ENCODE measurements at regions not wholly inside any gene's neighbourhood (a gene's known extent, or its start where the extent isn't known, plus 50 kb on each side); places are given as distances from the start of the nearest gene placed in this dataset.

- TF ChIP-seq YY1 (IDR thresholded peaks at IDR 0.05; ENCODE audit: insufficient read depth, insufficient read length): no peak
- no peak for TF ChIP-seq SUZ12 (IDR thresholded peaks at IDR 0.05; ENCODE audit: extremely low read depth, insufficient read depth, insufficient read length)
- no peak for TF ChIP-seq ZNF274 (IDR thresholded peaks at IDR 0.05; ENCODE audit: low read depth, low read length)
- no peak overlapping the region for H3K9ac ChIP-seq (ENCODE audit: insufficient read length, low read depth)
These were observed 793.3 kb downstream of the SEMA5A start for GRCh38 chr5:8752595-8752994.

GRCh38 chr5:8756498-8757084 is 789.3 kb downstream of the SEMA5A start:
- Histone ChIP-seq H3K36me3 (ENCODE audit: insufficient read depth, insufficient read length, low read length) (no peaks in the 10 kb centered on the region), H3K27me3 (ENCODE audit: insufficient read depth, insufficient read length) (no peaks in the 10 kb centered on the region), H3K4me1 (ENCODE audit: insufficient read depth, insufficient read length) (no peaks in the 10 kb centered on the region), H3K9ac (ENCODE audit: insufficient read length, low read depth) (no peak overlapping the region), H3K9me3 (ENCODE audit: insufficient read depth, low read length) (peaks cover 17% of the 10 kb centered on the region), H3K4me3 (ENCODE audit: insufficient read length, low read depth) (no peak overlapping the region)
- peak; percentile 23 for DNase-seq (ENCODE audit: low read depth, low spot score)
- TF ChIP-seq ZNF274 (IDR thresholded peaks at IDR 0.05; ENCODE audit: low read depth, low read length) (no peak), YY1 (IDR thresholded peaks at IDR 0.05; ENCODE audit: insufficient read depth, insufficient read length) (no peak), SUZ12 (IDR thresholded peaks at IDR 0.05; ENCODE audit: extremely low read depth, insufficient read depth, insufficient read length) (no peak)

More at GRCh38 chr5:8752595-8752994, 793.3 kb downstream of the SEMA5A start:
- Histone ChIP-seq H3K9me3 (ENCODE audit: insufficient read depth, low read length) (no peaks in the 10 kb centered on the region), H3K4me1 (ENCODE audit: insufficient read depth, insufficient read length) (no peaks in the 10 kb centered on the region), H3K36me3 (ENCODE audit: insufficient read depth, insufficient read length, low read length) (no peaks in the 10 kb centered on the region), H3K27me3 (ENCODE audit: insufficient read depth, insufficient read length) (no peaks in the 10 kb centered on the region), H3K4me3 (ENCODE audit: insufficient read length, low read depth) (no peak overlapping the region)
- DNase-seq (ENCODE audit: low read depth, low spot score): no peak

GRCh38 chr5:8765886-8766285 is 780.0 kb downstream of the SEMA5A start:
- no peak overlapping the region for H3K9ac ChIP-seq (ENCODE audit: insufficient read length, low read depth)

GRCh38 chr5:8766448-8766847 is 779.4 kb downstream of the SEMA5A start:
- H3K27me3 ChIP-seq (ENCODE audit: insufficient read depth, insufficient read length): no peaks in the 10 kb centered on the region
- TF ChIP-seq YY1 (IDR thresholded peaks at IDR 0.05; ENCODE audit: insufficient read depth, insufficient read length) (no peak), SUZ12 (IDR thresholded peaks at IDR 0.05; ENCODE audit: extremely low read depth, insufficient read depth, insufficient read length) (no peak), ZNF274 (IDR thresholded peaks at IDR 0.05; ENCODE audit: low read depth, low read length) (no peak)
- no peak overlapping the region for H3K9ac ChIP-seq (ENCODE audit: insufficient read length, low read depth)
- DNase-seq (ENCODE audit: low read depth, low spot score): no peak
- no peaks in the 10 kb centered on the region for H3K4me1 ChIP-seq (ENCODE audit: insufficient read depth, insufficient read length)
- no peaks in the 10 kb centered on the region for H3K36me3 ChIP-seq (ENCODE audit: insufficient read depth, insufficient read length, low read length)
- H3K4me3 ChIP-seq (ENCODE audit: insufficient read length, low read depth): no peak overlapping the region
- no peaks in the 10 kb centered on the region; the same call in 1 of the 2 replicates for H3K9me3 ChIP-seq (ENCODE audit: insufficient read depth, low read length)

More at GRCh38 chr5:8765886-8766285, 780.0 kb downstream of the SEMA5A start:
- Histone ChIP-seq H3K9me3 (ENCODE audit: insufficient read depth, low read length) (no peaks in the 10 kb centered on the region; the same call in 1 of the 2 replicates), H3K4me3 (ENCODE audit: insufficient read length, low read depth) (no peak overlapping the region), H3K36me3 (ENCODE audit: insufficient read depth, insufficient read length, low read length) (no peaks in the 10 kb centered on the region), H3K4me1 (ENCODE audit: insufficient read depth, insufficient read length) (no peaks in the 10 kb centered on the region), H3K27me3 (ENCODE audit: insufficient read depth, insufficient read length) (no peaks in the 10 kb centered on the region)
- TF ChIP-seq SUZ12 (IDR thresholded peaks at IDR 0.05; ENCODE audit: extremely low read depth, insufficient read depth, insufficient read length): no peak
- TF ChIP-seq YY1 (IDR thresholded peaks at IDR 0.05; ENCODE audit: insufficient read depth, insufficient read length): no peak
- no peak for TF ChIP-seq ZNF274 (IDR thresholded peaks at IDR 0.05; ENCODE audit: low read depth, low read length)
- no peak for DNase-seq (ENCODE audit: low read depth, low spot score)

DNA sequence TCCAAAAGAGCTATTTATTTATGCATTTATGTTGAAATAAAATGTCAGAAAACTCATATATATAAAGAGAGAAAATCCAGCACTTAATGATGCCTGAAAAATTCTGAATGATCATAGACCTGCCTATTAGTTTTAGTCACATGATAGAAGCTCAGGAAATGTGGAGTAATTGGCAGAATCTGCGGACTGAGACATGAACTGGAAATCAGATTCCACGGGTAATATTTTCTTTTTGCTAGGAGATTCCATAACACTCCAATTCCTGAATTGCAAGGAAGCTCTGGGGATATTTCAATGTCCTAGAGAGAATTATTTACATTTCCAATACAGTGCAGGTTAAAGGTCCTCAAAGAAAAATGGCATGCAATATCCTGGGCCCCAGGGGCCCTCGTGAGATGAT is 778.8 kb downstream of the SEMA5A start:
- no peaks in the 10 kb centered on the region for H3K36me3 ChIP-seq (ENCODE audit: insufficient read depth, insufficient read length, low read length)
- TF ChIP-seq YY1 (IDR thresholded peaks at IDR 0.05; ENCODE audit: insufficient read depth, insufficient read length) (no peak), ZNF274 (IDR thresholded peaks at IDR 0.05; ENCODE audit: low read depth, low read length) (no peak), SUZ12 (IDR thresholded peaks at IDR 0.05; ENCODE audit: extremely low read depth, insufficient read depth, insufficient read length) (no peak)
- no peaks in the 10 kb centered on the region for H3K27me3 ChIP-seq (ENCODE audit: insufficient read depth, insufficient read length)
- H3K4me1 ChIP-seq (ENCODE audit: insufficient read depth, insufficient read length): no peaks in the 10 kb centered on the region
- H3K9me3 ChIP-seq (ENCODE audit: insufficient read depth, low read length): no peaks in the 10 kb centered on the region
- H3K9ac ChIP-seq (ENCODE audit: insufficient read length, low read depth): no peak overlapping the region
- H3K4me3 ChIP-seq (ENCODE audit: insufficient read length, low read depth): no peak overlapping the region
- no peak for DNase-seq (ENCODE audit: low read depth, low spot score)

GRCh38 chr5:8767746-8768145 is 778.1 kb downstream of the SEMA5A start:
- H3K4me1 ChIP-seq (ENCODE audit: insufficient read depth, insufficient read length): no peaks in the 10 kb centered on the region
- H3K9me3 ChIP-seq (ENCODE audit: insufficient read depth, low read length): no peaks in the 10 kb centered on the region
- TF ChIP-seq ZNF274 (IDR thresholded peaks at IDR 0.05; ENCODE audit: low read depth, low read length): no peak
- no peak for TF ChIP-seq SUZ12 (IDR thresholded peaks at IDR 0.05; ENCODE audit: extremely low read depth, insufficient read depth, insufficient read length)
- no peak for TF ChIP-seq YY1 (IDR thresholded peaks at IDR 0.05; ENCODE audit: insufficient read depth, insufficient read length)
- no peak overlapping the region for H3K9ac ChIP-seq (ENCODE audit: insufficient read length, low read depth)
- H3K36me3 ChIP-seq (ENCODE audit: insufficient read depth, insufficient read length, low read length): no peaks in the 10 kb centered on the region
- H3K27me3 ChIP-seq (ENCODE audit: insufficient read depth, insufficient read length): no peaks in the 10 kb centered on the region
- H3K4me3 ChIP-seq (ENCODE audit: insufficient read length, low read depth): no peak overlapping the region
- no peak for DNase-seq (ENCODE audit: low read depth, low spot score)

GRCh38 chr5:8769631-8770030 is 776.2 kb downstream of the SEMA5A start:
- Histone ChIP-seq H3K4me3 (ENCODE audit: insufficient read length, low read depth) (no peak overlapping the region), H3K9ac (ENCODE audit: insufficient read length, low read depth) (no peak overlapping the region), H3K9me3 (ENCODE audit: insufficient read depth, low read length) (no peaks in the 10 kb centered on the region), H3K4me1 (ENCODE audit: insufficient read depth, insufficient read length) (no peaks in the 10 kb centered on the region), H3K36me3 (ENCODE audit: insufficient read depth, insufficient read length, low read length) (no peaks in the 10 kb centered on the region), H3K27me3 (ENCODE audit: insufficient read depth, insufficient read length) (no peaks in the 10 kb centered on the region)
- no peak for TF ChIP-seq ZNF274 (IDR thresholded peaks at IDR 0.05; ENCODE audit: low read depth, low read length)
- TF ChIP-seq SUZ12 (IDR thresholded peaks at IDR 0.05; ENCODE audit: extremely low read depth, insufficient read depth, insufficient read length): no peak
- TF ChIP-seq YY1 (IDR thresholded peaks at IDR 0.05; ENCODE audit: insufficient read depth, insufficient read length): no peak
- DNase-seq (ENCODE audit: low read depth, low spot score): no peak
